ENCODE measurements at regions not wholly inside any gene's neighbourhood (a gene's known extent, or its start where the extent isn't known, plus 50 kb on each side); places are given as distances from the start of the nearest gene placed in this dataset.

DNA sequence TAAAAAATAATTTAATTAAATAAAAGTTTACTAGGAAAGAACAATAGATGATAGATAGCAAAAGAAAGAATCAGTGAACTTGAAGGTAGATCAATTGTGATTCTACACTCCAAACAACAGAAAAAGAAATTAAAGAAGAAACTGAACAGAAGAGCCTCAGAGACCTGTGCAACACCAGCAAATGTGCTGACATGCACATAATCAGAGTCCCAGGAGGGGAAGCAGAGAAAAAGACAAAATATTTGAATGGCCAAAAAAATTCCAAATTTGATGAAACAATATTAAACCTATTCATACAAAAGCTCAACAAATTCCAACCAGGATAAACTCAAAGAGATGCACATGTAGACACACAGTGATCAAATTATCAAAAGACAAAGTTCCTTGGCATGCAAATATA is 267.5 kb upstream of the OPRM1 start:
- TF ChIP-seq, protein P1, sequence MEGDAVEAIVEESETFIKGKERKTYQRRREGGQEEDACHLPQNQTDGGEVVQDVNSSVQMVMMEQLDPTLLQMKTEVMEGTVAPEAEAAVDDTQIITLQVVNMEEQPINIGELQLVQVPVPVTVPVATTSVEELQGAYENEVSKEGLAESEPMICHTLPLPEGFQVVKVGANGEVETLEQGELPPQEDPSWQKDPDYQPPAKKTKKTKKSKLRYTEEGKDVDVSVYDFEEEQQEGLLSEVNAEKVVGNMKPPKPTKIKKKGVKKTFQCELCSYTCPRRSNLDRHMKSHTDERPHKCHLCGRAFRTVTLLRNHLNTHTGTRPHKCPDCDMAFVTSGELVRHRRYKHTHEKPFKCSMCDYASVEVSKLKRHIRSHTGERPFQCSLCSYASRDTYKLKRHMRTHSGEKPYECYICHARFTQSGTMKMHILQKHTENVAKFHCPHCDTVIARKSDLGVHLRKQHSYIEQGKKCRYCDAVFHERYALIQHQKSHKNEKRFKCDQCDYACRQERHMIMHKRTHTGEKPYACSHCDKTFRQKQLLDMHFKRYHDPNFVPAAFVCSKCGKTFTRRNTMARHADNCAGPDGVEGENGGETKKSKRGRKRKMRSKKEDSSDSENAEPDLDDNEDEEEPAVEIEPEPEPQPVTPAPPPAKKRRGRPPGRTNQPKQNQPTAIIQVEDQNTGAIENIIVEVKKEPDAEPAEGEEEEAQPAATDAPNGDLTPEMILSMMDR (IDR thresholded peaks at IDR 0.05; ENCODE audit: control extremely low read depth in 1 of 3, insufficient read depth in 1 of 3, low read depth in 1 of 3, low read length in 3 of 3) = no peak
- TF ChIP-seq CHD2 (IDR thresholded peaks at IDR 0.05; ENCODE audit: low read length) = no peak
- no peak for TF ChIP-seq TEAD4 (IDR thresholded peaks at IDR 0.05; ENCODE audit: low read depth, low read length)
- TF ChIP-seq GABPA (IDR thresholded peaks at IDR 0.05; ENCODE audit: borderline replicate concordance, insufficient read depth, low read length) = no peak
- TF ChIP-seq MAFK (IDR thresholded peaks at IDR 0.05; ENCODE audit: low read depth, low read length) = no peak
- TF ChIP-seq, protein P2, sequence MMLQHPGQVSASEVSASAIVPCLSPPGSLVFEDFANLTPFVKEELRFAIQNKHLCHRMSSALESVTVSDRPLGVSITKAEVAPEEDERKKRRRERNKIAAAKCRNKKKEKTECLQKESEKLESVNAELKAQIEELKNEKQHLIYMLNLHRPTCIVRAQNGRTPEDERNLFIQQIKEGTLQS (IDR thresholded peaks at IDR 0.05; ENCODE audit: insufficient read depth, low read depth, low read length) = no peak
- no peak for TF ChIP-seq BRCA1 (IDR thresholded peaks at IDR 0.05; ENCODE audit: low read depth, low read length)
- TF ChIP-seq ZNF274 (IDR thresholded peaks at IDR 0.05; ENCODE audit: borderline replicate concordance, extremely low read depth, low read length) = no peak
